ENCODE measurements at regions not wholly inside any gene's neighbourhood (a gene's known extent, or its start where the extent isn't known, plus 50 kb on each side); places are given as distances from the start of the nearest gene placed in this dataset.
"Not testable (repeated sequence)": the region's sequence is repeated elsewhere in the genome, so short reads cannot be mapped to it uniquely, and the experiment has no call there.

GRCh38 chr5:125253634-125254033 lies 507.2 kb upstream of the ZNF608 start:
- DNase-seq (ENCODE audit: low spot score), result not testable (repeated sequence)

- no peak for DNase-seq (ENCODE audit: low spot score)
Observed at GRCh38 chr5:125254267-125254666, 507.8 kb upstream of the ZNF608 start.

- DNase-seq (ENCODE audit: low spot score), result no peak
Observed at GRCh38 chr5:125256296-125256695, 509.9 kb upstream of the ZNF608 start.

- no peak for DNase-seq (ENCODE audit: low spot score)
Observed at GRCh38 chr5:125257057-125257972, 510.9 kb upstream of the ZNF608 start.

- DNase-seq (ENCODE audit: low spot score), result no peak
Observed at GRCh38 chr5:125257997-125258396, 511.6 kb upstream of the ZNF608 start.

- DNase-seq (ENCODE audit: low spot score), result no peak
Observed at GRCh38 chr5:125258615-125259014, 512.2 kb upstream of the ZNF608 start.

GRCh38 chr5:125261505-125262250 lies 515.2 kb upstream of the ZNF608 start:
- DNase-seq (ENCODE audit: low spot score), result no peak

- DNase-seq (ENCODE audit: low spot score), result no peak
Observed at GRCh38 chr5:125262782-125263181, 516.3 kb upstream of the ZNF608 start.

- no peak for DNase-seq (ENCODE audit: low spot score)
Observed at GRCh38 chr5:125263356-125263755, 516.9 kb upstream of the ZNF608 start.

- no peak for DNase-seq (ENCODE audit: low spot score)
Observed at GRCh38 chr5:125266106-125266505, 519.7 kb upstream of the ZNF608 start.

GRCh38 chr5:125267636-125268248 lies 521.3 kb upstream of the ZNF608 start:
- no peak for DNase-seq (ENCODE audit: low spot score)

GRCh38 chr5:125269926-125270325 lies 523.5 kb upstream of the ZNF608 start:
- no peak for DNase-seq (ENCODE audit: low spot score)

GRCh38 chr5:125272357-125272756 lies 525.9 kb upstream of the ZNF608 start:
- no peak for DNase-seq (ENCODE audit: low spot score)

GRCh38 chr5:125274211-125274610 lies 527.8 kb upstream of the ZNF608 start:
- DNase-seq (ENCODE audit: low spot score), result no peak

- DNase-seq (ENCODE audit: low spot score), result no peak
Observed at GRCh38 chr5:125274938-125275724, 528.7 kb upstream of the ZNF608 start.

- no peak for DNase-seq (ENCODE audit: low spot score)
Observed at GRCh38 chr5:125275725-125276090, 529.3 kb upstream of the ZNF608 start.

GRCh38 chr5:125276096-125276495 lies 529.7 kb upstream of the ZNF608 start:
- no peak for DNase-seq (ENCODE audit: low spot score)

GRCh38 chr5:125277494-125278154 lies 531.2 kb upstream of the ZNF608 start:
- no peak for DNase-seq (ENCODE audit: low spot score)

GRCh38 chr5:125278711-125279110 lies 532.3 kb upstream of the ZNF608 start:
- no peak for DNase-seq (ENCODE audit: low spot score)

GRCh38 chr5:125281667-125282066 lies 535.2 kb upstream of the ZNF608 start:
- DNase-seq (ENCODE audit: low spot score), result no peak

GRCh38 chr5:125283372-125283771 lies 536.9 kb upstream of the ZNF608 start:
- no peak for DNase-seq (ENCODE audit: low spot score)
